ENCODE measurements at regions not wholly inside any gene's neighbourhood (a gene's known extent, or its start where the extent isn't known, plus 50 kb on each side); places are given as distances from the start of the nearest gene placed in this dataset.
A peak's percentile ranks its signal among the peaks of the same experiment; 100 is the strongest.
"Not testable (repeated sequence)": the region's sequence is repeated elsewhere in the genome, so short reads cannot be mapped to it uniquely, and the experiment has no call there.

- DNase-seq (ENCODE audit: low spot score) = no peak
Observed at GRCh38 chr2:136282251-136282650, 164.3 kb upstream of the CXCR4 start.

GRCh38 chr2:136281281-136282114, 163.5 kb upstream of the CXCR4 start:
- DNase-seq (ENCODE audit: low spot score) = no peak

GRCh38 chr2:136266346-136266745, 148.4 kb upstream of the CXCR4 start:
- DNase-seq (ENCODE audit: low spot score) = not testable (repeated sequence)

GRCh38 chr2:136259551-136259950, 141.6 kb upstream of the CXCR4 start:
- no peak for DNase-seq (ENCODE audit: low spot score)

GRCh38 chr2:136257893-136258292, 139.9 kb upstream of the CXCR4 start:
- DNase-seq (ENCODE audit: low spot score) = no peak

GRCh38 chr2:136255648-136256461, 137.9 kb upstream of the CXCR4 start:
- peak; percentile 64 for DNase-seq (ENCODE audit: low spot score)

GRCh38 chr2:136255127-136255526, 137.2 kb upstream of the CXCR4 start:
- DNase-seq (ENCODE audit: low spot score) = no peak

- no peak for DNase-seq (ENCODE audit: low spot score)
Observed at GRCh38 chr2:136254681-136255080, 136.7 kb upstream of the CXCR4 start.

- DNase-seq (ENCODE audit: low spot score) = peak; percentile 65
Observed at GRCh38 chr2:136253288-136254004, 135.5 kb upstream of the CXCR4 start.

- DNase-seq (ENCODE audit: low spot score) = peak; percentile 26
Observed at GRCh38 chr2:136251885-136252585, 134.1 kb upstream of the CXCR4 start.

- DNase-seq (ENCODE audit: low spot score) = no peak
Observed at GRCh38 chr2:136251197-136251884, 133.4 kb upstream of the CXCR4 start.

GRCh38 chr2:136250131-136250530, 132.2 kb upstream of the CXCR4 start:
- DNase-seq (ENCODE audit: low spot score) = no peak

- no peak for DNase-seq (ENCODE audit: low spot score)
Observed at GRCh38 chr2:136248907-136249306, 131.0 kb upstream of the CXCR4 start.

GRCh38 chr2:136248242-136248641, 130.3 kb upstream of the CXCR4 start:
- DNase-seq (ENCODE audit: low spot score) = no peak

- DNase-seq (ENCODE audit: low spot score) = no peak
Observed at GRCh38 chr2:136247204-136247950, 129.4 kb upstream of the CXCR4 start.

- no peak for DNase-seq (ENCODE audit: low spot score)
Observed at GRCh38 chr2:136246086-136246669, 128.2 kb upstream of the CXCR4 start.

- DNase-seq (ENCODE audit: low spot score) = no peak
Observed at GRCh38 chr2:136245211-136245610, 127.3 kb upstream of the CXCR4 start.

GRCh38 chr2:136244536-136244885, 126.6 kb upstream of the CXCR4 start:
- no peak for DNase-seq (ENCODE audit: low spot score)

GRCh38 chr2:136243638-136244535, 125.9 kb upstream of the CXCR4 start:
- DNase-seq (ENCODE audit: low spot score) = peak; percentile 35

Measured in pons (tissue), 1 donor.